K562 (cell line): ENCODE measurements at regions not wholly inside any gene's neighbourhood (a gene's known extent, or its start where the extent isn't known, plus 50 kb on each side); places are given as distances from the start of the nearest gene placed in this dataset.

Source experiments
- ATAC-seq: fragments of 200-7000 bp; cut with Tn5 transposase; 3 replicates; pipeline ENCODE4 v1.9.1; 2020; ENCODE audit warnings: moderate library complexity
- BruUV-seq: library from RNA; stranded (reverse); fragments of 400-500 nt; replicated peaks from 2 replicates; lab custom pipeline; 2021; lab: Mats Ljungman, UMichigan
- CTCF ChIA-PET: fragments of 300-600 bp; formaldehyde crosslinking; extraction: SDS; loops from one replicate; lab custom pipeline; 2021; ENCODE audit warnings: low intra/inter-chr PET ratio; lab: Yijun Ruan, JAX
- POLR2A ChIA-PET: fragments of 300-600, 350-650 bp; sonication (Branson Sonifier 250); formaldehyde crosslinking; extraction: SDS; loops from one replicate; lab custom pipeline; 2021; ENCODE audit warnings: antibody characterized with exemption, inconsistent platforms; lab: Yijun Ruan, JAX
- DNase-seq, 4 experiments: peaks; one replicate each; pipeline versions ENCODE4 v3.0.0 to v3.0.0-alpha.2; 2011 to 2018; ENCODE audit warnings: low spot score in 3 of 4, mixed read lengths in 3 of 4; ENCODE audit errors: extremely low read depth in 1 of 4
- FAIRE-seq: peaks from 2 replicates; lab custom pipeline; 2011; peaks lifted over from hg19 to GRCh38; lab: Jason Lieb, UNC
- H2AFZ ChIP-seq: 2 replicates; pipeline ENCODE4 v1.6.0; 2011; ENCODE audit warnings: low read depth, low read length, control low read depth, inconsistent platforms
- H3K27ac ChIP-seq: fragments of 200-600 bp; 3 replicates; pipeline ENCODE4 v1.8.0; 2011; ENCODE audit warnings: low read depth, mild to moderate bottlenecking, control low read depth, inconsistent platforms, low read length, moderate library complexity, mixed read lengths; ENCODE audit errors: extremely low read depth
- H3K27me3 ChIP-seq, 2 experiments: fragments of 300-600 bp in 1 of 2; 2 replicates in 1 of 2; 3 replicates in 1 of 2; pipeline versions ENCODE4 v1.6.0 to v1.8.0; 2011; ENCODE audit warnings: inconsistent platforms in 2 of 2, low read length in 2 of 2, mild to moderate bottlenecking in 1 of 2, mixed read lengths in 1 of 2, moderate library complexity in 1 of 2; ENCODE audit not compliant: control insufficient read depth in 2 of 2, insufficient read depth in 2 of 2
- H3K36me3 ChIP-seq: fragments of 300-600 bp; 3 replicates; pipeline ENCODE4 v1.8.0; 2011; ENCODE audit warnings: mild to moderate bottlenecking, low read length, inconsistent platforms; ENCODE audit not compliant: control insufficient read depth, insufficient read depth
- H3K4me1 ChIP-seq, 2 experiments: fragments of 200-600 bp in 1 of 2; replicated peaks in 1 of 2; 2 replicates in 1 of 2; 3 replicates in 1 of 2; pipeline versions ENCODE4 v1.5.1 to v1.8.0; 2011; ENCODE audit warnings: inconsistent platforms in 2 of 2, low read length in 2 of 2, mild to moderate bottlenecking in 1 of 2, mixed read lengths in 1 of 2, moderate library complexity in 1 of 2; ENCODE audit not compliant: control insufficient read depth in 2 of 2, insufficient read depth in 2 of 2
- H3K4me2 ChIP-seq: 2 replicates; pipeline ENCODE4 v1.6.1; 2011; ENCODE audit warnings: low read length, control low read depth, inconsistent platforms, mixed read lengths; ENCODE audit not compliant: insufficient read depth
- H3K4me3 ChIP-seq: fragments of 200-600 bp; sonication (generic), shearing (Covaris generic); 2 replicates; pipeline ENCODE4 v1.5.1; 2016; ENCODE audit warnings: control low read depth, inconsistent platforms
- H3K79me2 ChIP-seq: fragments of 200-600 bp; 3 replicates; pipeline ENCODE4 v1.8.0; 2011; ENCODE audit warnings: low read length, inconsistent platforms; ENCODE audit not compliant: control insufficient read depth, insufficient read depth
- H3K9ac ChIP-seq, 2 experiments: 2 replicates each; pipeline versions ENCODE4 v1.6.0 to v1.6.1; 2011; ENCODE audit warnings: low read depth in 2 of 2, low read length in 2 of 2, control low read depth in 1 of 2, inconsistent platforms in 1 of 2, mild to moderate bottlenecking in 1 of 2, mixed read lengths in 1 of 2; ENCODE audit not compliant: insufficient read depth in 1 of 2
- H3K9me1 ChIP-seq: one replicate; pipeline ENCODE4 v1.6.0; 2011; ENCODE audit warnings: inconsistent platforms, mild to moderate bottlenecking, low read length, moderate library complexity; ENCODE audit not compliant: control insufficient read depth, insufficient read depth
- H3K9me3 ChIP-seq: replicated peaks from 2 replicates; pipeline ENCODE4 v1.5.1; 2011; ENCODE audit warnings: low read depth, low read length, inconsistent platforms; ENCODE audit not compliant: control insufficient read depth, insufficient read depth
- H4K20me1 ChIP-seq: replicated peaks from 2 replicates; pipeline ENCODE4 v1.6.1; 2011; ENCODE audit warnings: low read length, inconsistent platforms, mixed read lengths; ENCODE audit not compliant: control insufficient read depth, insufficient read depth
- CREB5 ChIP-seq: fragments of 250-450 bp; sonication (Bioruptor Pico); IDR thresholded peaks from 2 replicates; pipeline ENCODE4 v1.5.0; 2020; ENCODE audit warnings: mild to moderate bottlenecking
- FOSL1 ChIP-seq: fragments of 200-800 bp; sonication (Bioruptor generic); conservative IDR thresholded peaks from 2 replicates; pipeline ENCODE4 v1.6.1; 2016; ENCODE audit warnings: missing genetic modification characterization, missing compliant biosample characterization
- FOXP1 ChIP-seq: sonication (generic); formaldehyde crosslinking; IDR thresholded peaks from 2 replicates; pipeline ENCODE4 v1.8.0; 2022; ENCODE audit warnings: mild to moderate bottlenecking, missing genetic modification reagents
- MXI1 ChIP-seq: IDR thresholded peaks from 2 replicates; pipeline ENCODE4 v1.6.1; 2011; ENCODE audit warnings: low read depth, mild to moderate bottlenecking, improper control_type of control experiment, low read length
- PCBP1 ChIP-seq: fragments of 200-400 bp; formaldehyde crosslinking; IDR thresholded peaks from 2 replicates; pipeline ENCODE4 v1.6.1; 2018; ENCODE audit warnings: mild to moderate bottlenecking, low read depth, low read length; ENCODE audit not compliant: poor library complexity, severe bottlenecking
- TEAD1 ChIP-seq, 2 experiments: fragments of 450-650 bp in 1 of 2; sonication (generic) in 1 of 2; formaldehyde crosslinking; IDR thresholded peaks; 2 replicates each; pipeline versions ENCODE4 v1.4.0 to v1.8.0; 2020 to 2022; ENCODE audit warnings: mild to moderate bottlenecking in 2 of 2, missing genetic modification reagents in 1 of 2
- ZBTB12 ChIP-seq: fragments of 250-450 bp; sonication (Bioruptor Pico); IDR thresholded peaks from 2 replicates; pipeline ENCODE4 v1.4.0; 2020
- ZEB2 ChIP-seq: fragments of 450-650 bp; IDR thresholded peaks from 2 replicates; pipeline ENCODE4 v1.6.1; 2016
- ZNF217 ChIP-seq: sonication (generic); formaldehyde crosslinking; IDR thresholded peaks from 2 replicates; pipeline ENCODE4 v1.8.0; 2022; ENCODE audit warnings: mild to moderate bottlenecking, missing genetic modification reagents
- ZNF609 ChIP-seq: sonication (generic); formaldehyde crosslinking; IDR thresholded peaks from 2 replicates; pipeline ENCODE4 v1.8.1; 2023; ENCODE audit warnings: missing genetic modification reagents, mild to moderate bottlenecking, borderline replicate concordance
- WGBS: fragments of 100-300 bp; shearing (Covaris generic); methylation state at CpG from one replicate; pipeline ENCODE4 v1.1.6; 2016; ENCODE audit warnings: low coverage, mixed read lengths; ENCODE audit not compliant: insufficient coverage; ENCODE audit errors: missing lambda C conversion rate; 5-methylcytosine and 5-hydroxymethylcytosine counted together
- in situ Hi-C: fragments of 300-500 bp; cut with MboI; formaldehyde crosslinking; loops from 4 replicates; pipeline ENCODE4 v1.15.0; 2018; ENCODE audit warnings: inconsistent platforms, mixed read lengths
- intact Hi-C: fragments of 100-400 bp; cut with micrococcal nuclease; formaldehyde crosslinking; loops from 2 replicates; pipeline ENCODE4 v1.14.2; 2022

- intact Hi-C loops (no loop called here), in situ Hi-C loops (no loop called here)
- H2AFZ ChIP-seq: no peak overlapping the region
- H3K27ac ChIP-seq: no peak overlapping the region
- no peak for TF ChIP-seq PCBP1
- TF ChIP-seq ZBTB12 (CRISPR knock-in tag): no peak
- TF ChIP-seq TEAD1 (CRISPR knock-in tag; IDR thresholded peaks at IDR 0.05): no peak
- no peak for TF ChIP-seq ZNF217 (CRISPR knock-in tag)
- TF ChIP-seq FOSL1 (tag): peak; percentile 70
- TF ChIP-seq ZEB2: no peak
- ATAC-seq (no peak), DNase-seq (no peak), FAIRE-seq (no peak)
- H3K27me3 ChIP-seq: no peaks in the 10 kb centered on the region
- no peaks in the 10 kb centered on the region for H3K79me2 ChIP-seq
- H3K9me1 ChIP-seq: no peaks in the 10 kb centered on the region
- no peaks in the 10 kb centered on the region for H3K4me1 ChIP-seq
- BruUV-seq: no TSS peak
- H4K20me1 ChIP-seq: no peaks in the 10 kb centered on the region
- no peak overlapping the region for H3K4me2 ChIP-seq
- no peaks in the 10 kb centered on the region for H3K9me3 ChIP-seq
- H3K36me3 ChIP-seq: no peaks in the 10 kb centered on the region
- no peak overlapping the region for H3K4me3 ChIP-seq
- ChIA-PET CTCF (no interaction called here), POLR2A (no interaction called here)
- WGBS: 0% methylated on average over 2 of the region's 2 CpGs
- H3K9ac ChIP-seq: no peak overlapping the region
Measured at GRCh38 chr4:177573507-177573906, 131.3 kb upstream of the AGA start.

GRCh38 chr4:177574446-177574845 is 132.2 kb upstream of the AGA start:
- DNase-seq (no peak), ATAC-seq (no peak), FAIRE-seq (no peak)
- no TSS peak for BruUV-seq
- ChIA-PET CTCF (no interaction called here), POLR2A (no interaction called here)
- Histone ChIP-seq H3K9ac (no peak overlapping the region), H3K36me3 (no peaks in the 10 kb centered on the region), H3K9me1 (no peaks in the 10 kb centered on the region), H3K4me1 (no peaks in the 10 kb centered on the region), H3K4me3 (no peak overlapping the region), H3K27me3 (no peaks in the 10 kb centered on the region), H2AFZ (no peak overlapping the region), H3K27ac (no peak overlapping the region), H3K4me2 (no peak overlapping the region), H3K9me3 (no peaks in the 10 kb centered on the region), H4K20me1 (no peaks in the 10 kb centered on the region), H3K79me2 (no peaks in the 10 kb centered on the region)
- WGBS: 1% methylated on average over 8 of the region's 8 CpGs
- in situ Hi-C loops (no loop called here), intact Hi-C loops (no loop called here)
- no peak for TF ChIP-seq MXI1
- no peak for TF ChIP-seq CREB5
- no peak for TF ChIP-seq ZNF609
- no peak for TF ChIP-seq FOXP1 (CRISPR knock-in tag)
